Endodermal cell (in vitro differentiated cells): ENCODE measurements at regions not wholly inside any gene's neighbourhood (a gene's known extent, or its start where the extent isn't known, plus 50 kb on each side); places are given as distances from the start of the nearest gene placed in this dataset.

ENCODE experiments used
- DNase-seq: peaks from one replicate; pipeline ENCODE4 v3.0.0-alpha.2; 2017
- H3K27ac ChIP-seq: 2 replicates; pipeline ENCODE4 v1.5.1; 2013; ENCODE audit warnings: mild to moderate bottlenecking, low read depth, low read length, moderate library complexity
- H3K27me3 ChIP-seq: 2 replicates; pipeline ENCODE4 v1.6.1; 2013; ENCODE audit warnings: mild to moderate bottlenecking, low read length, moderate library complexity; ENCODE audit not compliant: insufficient read depth, control insufficient read depth, poor library complexity, severe bottlenecking
- H3K36me3 ChIP-seq: 2 replicates; pipeline ENCODE4 v1.7.0; 2013; ENCODE audit warnings: mild to moderate bottlenecking, low read length, moderate library complexity; ENCODE audit not compliant: control insufficient read depth, insufficient read depth
- H3K4me1 ChIP-seq: one replicate; pipeline ENCODE4 v1.7.0; 2013; ENCODE audit warnings: low read length; ENCODE audit not compliant: control insufficient read depth, insufficient read depth
- H3K4me3 ChIP-seq: 2 replicates; pipeline ENCODE4 v1.5.1; 2013; ENCODE audit warnings: mild to moderate bottlenecking, low read length, moderate library complexity
- H3K9ac ChIP-seq: 2 replicates; pipeline ENCODE4 v1.6.1; 2013; ENCODE audit warnings: mild to moderate bottlenecking, low read length, moderate library complexity; ENCODE audit not compliant: poor library complexity, severe bottlenecking; ENCODE audit errors: extremely low read depth
- H3K9me3 ChIP-seq: 2 replicates; pipeline ENCODE4 v1.6.1; 2013; ENCODE audit warnings: mild to moderate bottlenecking, low read length, moderate library complexity; ENCODE audit not compliant: control insufficient read depth
- H3K27ac Mint-ChIP-seq: 2 replicates; pipeline ENCODE4 v1.8.0; 2020; ENCODE audit warnings: mixed read lengths
- H3K27me3 Mint-ChIP-seq: 2 replicates; pipeline ENCODE4 v1.8.0; 2021; ENCODE audit warnings: mild to moderate bottlenecking, mixed read lengths; ENCODE audit not compliant: insufficient read depth
- H3K36me3 Mint-ChIP-seq: 2 replicates; pipeline ENCODE4 v1.8.0; 2020; ENCODE audit warnings: low read depth, mixed read lengths
- H3K4me1 Mint-ChIP-seq: 2 replicates; pipeline ENCODE4 v1.8.0; 2020; ENCODE audit warnings: mixed read lengths
- H3K4me3 Mint-ChIP-seq: 2 replicates; pipeline ENCODE4 v1.8.0; 2020; ENCODE audit warnings: mild to moderate bottlenecking, moderate library complexity, mixed read lengths
- H3K9me3 Mint-ChIP-seq: 2 replicates; pipeline ENCODE4 v1.8.0; 2020; ENCODE audit warnings: mild to moderate bottlenecking, mixed read lengths
- CTCF ChIP-seq: fragments of 200-600 bp; sonication (generic); conservative IDR thresholded peaks from 2 replicates; pipeline ENCODE4 v1.5.0; 2021; ENCODE audit warnings: antibody characterized with exemption, mild to moderate bottlenecking
- WGBS, 2 experiments: methylation state at CpG; one replicate each; pipeline versions ENCODE4 v1.1.5 to v1.1.7; 2013; ENCODE audit warnings: missing lambda C conversion rate in 2 of 2, mixed read lengths in 1 of 2; ENCODE audit not compliant: insufficient coverage in 1 of 2, insufficient read length in 1 of 2; 5-methylcytosine and 5-hydroxymethylcytosine counted together

GRCh38 chr14:28303248-28303647 is 463.3 kb upstream of the FOXG1 start:
- H3K36me3 ChIP-seq: no peaks in the 10 kb centered on the region
- H3K4me3 ChIP-seq: no peak overlapping the region
- H3K9me3 Mint-ChIP-seq: peaks cover 2% of the 10 kb centered on the region
- H3K9ac ChIP-seq: no peak overlapping the region
- H3K4me1 ChIP-seq: no peaks in the 10 kb centered on the region
- DNase-seq: no peak
- no peaks in the 10 kb centered on the region for H3K27me3 Mint-ChIP-seq
- no peaks in the 10 kb centered on the region for H3K36me3 Mint-ChIP-seq
- H3K4me3 Mint-ChIP-seq: no peak overlapping the region
- H3K4me1 Mint-ChIP-seq: no peaks in the 10 kb centered on the region
- TF ChIP-seq CTCF: no peak
- no peak overlapping the region for H3K27ac Mint-ChIP-seq
- no peaks in the 10 kb centered on the region for H3K27me3 ChIP-seq
- no peak overlapping the region for H3K27ac ChIP-seq
- no peaks in the 10 kb centered on the region for H3K9me3 ChIP-seq
- 100% methylated on average over 1 of the region's 1 CpG; no CpG with 5 or more reads in 1 of the 2 experiments for WGBS, 2 experiments

GRCh38 chr14:28305938-28306337 is 460.6 kb upstream of the FOXG1 start:
- Histone ChIP-seq H3K4me1 (no peaks in the 10 kb centered on the region), H3K9ac (no peak overlapping the region), H3K27me3 (no peaks in the 10 kb centered on the region), H3K36me3 (no peaks in the 10 kb centered on the region), H3K27ac (no peak overlapping the region), H3K9me3 (no peaks in the 10 kb centered on the region), H3K4me3 (no peak overlapping the region)
- H3K27ac Mint-ChIP-seq: no peak overlapping the region
- H3K27me3 Mint-ChIP-seq: no peaks in the 10 kb centered on the region
- no peak overlapping the region for H3K4me3 Mint-ChIP-seq
- DNase-seq: no peak
- peaks cover 6% of the 10 kb centered on the region for H3K4me1 Mint-ChIP-seq
- peaks cover 2% of the 10 kb centered on the region for H3K9me3 Mint-ChIP-seq
- no peak for TF ChIP-seq CTCF
- no peaks in the 10 kb centered on the region for H3K36me3 Mint-ChIP-seq

- no peak overlapping the region for H3K27ac Mint-ChIP-seq
- no peak overlapping the region for H3K27ac ChIP-seq
- H3K9me3 Mint-ChIP-seq: peaks cover 5% of the 10 kb centered on the region
- H3K27me3 Mint-ChIP-seq: no peaks in the 10 kb centered on the region
- WGBS, 2 experiments: 94% methylated on average over 1 of the region's 1 CpG; no CpG with 5 or more reads in 1 of the 2 experiments
- H3K9me3 ChIP-seq: no peaks in the 10 kb centered on the region
- no peaks in the 10 kb centered on the region for H3K27me3 ChIP-seq
- no peak overlapping the region for H3K4me3 ChIP-seq
- no peak for DNase-seq
- no peak overlapping the region for H3K9ac ChIP-seq
- no peak overlapping the region for H3K4me3 Mint-ChIP-seq
- H3K4me1 Mint-ChIP-seq: peaks cover 6% of the 10 kb centered on the region
- H3K36me3 Mint-ChIP-seq: no peaks in the 10 kb centered on the region
- H3K4me1 ChIP-seq: no peaks in the 10 kb centered on the region
- H3K36me3 ChIP-seq: no peaks in the 10 kb centered on the region
- TF ChIP-seq CTCF: no peak
These were observed 459.1 kb upstream of the FOXG1 start for GRCh38 chr14:28307506-28307905.
